HCT116 (cell line): ENCODE measurements at regions not wholly inside any gene's neighbourhood (a gene's known extent, or its start where the extent isn't known, plus 50 kb on each side); places are given as distances from the start of the nearest gene placed in this dataset.

Experiments used
- ATAC-seq: fragments of 200-7000 bp; cut with Tn5 transposase; 2 replicates; pipeline ENCODE4 v1.9.1; 2020; ENCODE audit warnings: mild to moderate bottlenecking, moderate library complexity
- BruUV-seq: library from RNA; stranded (reverse); fragments of 400-500 nt; replicated peaks from 2 replicates; lab custom pipeline; 2021; lab: Mats Ljungman, UMichigan
- CTCF ChIA-PET: fragments of 300-600 bp; sonication (Branson Sonifier 250); formaldehyde crosslinking; loops from one replicate; lab custom pipeline; 2021; ENCODE audit warnings: antibody characterized with exemption; lab: Charles Lee
- POLR2A ChIA-PET: fragments of 300-600, 350-600 bp; sonication (Branson Sonifier 250); formaldehyde crosslinking; loops from one replicate; lab custom pipeline; 2021; ENCODE audit warnings: antibody characterized with exemption; lab: Charles Lee
- RAD21 ChIA-PET, 2 experiments: fragments of 300-600 bp; sonication (Branson Sonifier 250); formaldehyde crosslinking; loops; one replicate each; lab custom pipeline; 2023; ENCODE audit warnings: low total read pairs in 2 of 2; ENCODE audit not compliant: uncharacterized antibody in 2 of 2, unreplicated experiment in 2 of 2, low non-redundant PET in 1 of 2; lab: Charles Lee
- DNase-seq: peaks from one replicate; pipeline ENCODE4 v3.0.0-alpha.2; 2010; ENCODE audit warnings: low read depth, low spot score
- H2AFZ ChIP-seq: fragments of 200-600 bp; shearing (Covaris generic), sonication (generic); 2 replicates; pipeline ENCODE4 v1.6.1; 2017; ENCODE audit warnings: low read depth, mixed run types, mixed read lengths, antibody characterized with exemption, low read length; ENCODE audit not compliant: poor library complexity, severe bottlenecking
- H3K27ac ChIP-seq: 2 replicates; pipeline ENCODE4 v1.5.1; 2012; ENCODE audit warnings: low read depth, low read length
- H3K27me3 ChIP-seq: fragments of 200-600 bp; sonication (generic); 2 replicates; pipeline ENCODE4 v1.6.1; 2016; ENCODE audit warnings: mixed run types, low read length, mixed read lengths; ENCODE audit not compliant: insufficient read depth
- H3K36me3 ChIP-seq, 2 experiments: fragments of 200-500 bp in 1 of 2; fragments of 200-600 bp in 1 of 2; sonication (Bioruptor generic) in 1 of 2; sonication (generic) in 1 of 2; 2 replicates each; pipeline versions ENCODE4 v1.5.1 to v1.6.1; 2014 to 2016; ENCODE audit warnings: low read length in 2 of 2, inconsistent platforms in 1 of 2, mixed read lengths in 1 of 2, mixed run types in 1 of 2; ENCODE audit not compliant: insufficient read depth in 2 of 2, control insufficient read depth in 1 of 2
- H3K4me1 ChIP-seq, 2 experiments: fragments of 200-600 bp in 1 of 2; sonication (generic) in 1 of 2; 2 replicates each; pipeline versions ENCODE4 v1.5.1 to v1.6.1; 2012 to 2017; ENCODE audit warnings: low read length in 2 of 2, inconsistent platforms in 1 of 2, mild to moderate bottlenecking in 1 of 2, mixed read lengths in 1 of 2, mixed run types in 1 of 2, moderate library complexity in 1 of 2; ENCODE audit not compliant: insufficient read depth in 2 of 2, control insufficient read depth in 1 of 2
- H3K4me2 ChIP-seq: fragments of 200-600 bp; sonication (generic); 2 replicates; pipeline ENCODE4 v1.6.1; 2017; ENCODE audit warnings: mixed run types, low read length, mixed read lengths
- H3K4me3 ChIP-seq, 2 experiments: fragments of 200-600 bp in 1 of 2; sonication (generic) in 1 of 2; replicated peaks in 1 of 2; 2 replicates each; pipeline ENCODE4 v1.5.1; 2011 to 2016; ENCODE audit warnings: low read length in 2 of 2, control low read depth in 1 of 2, low read depth in 1 of 2, mild to moderate bottlenecking in 1 of 2, mixed read lengths in 1 of 2, mixed run types in 1 of 2
- H3K79me2 ChIP-seq: fragments of 200-600 bp; sonication (generic); 2 replicates; pipeline ENCODE4 v1.6.1; 2017; ENCODE audit warnings: mild to moderate bottlenecking, mixed run types, low read length, moderate library complexity, mixed read lengths; ENCODE audit not compliant: insufficient read depth
- H3K9ac ChIP-seq: fragments of 200-600 bp; sonication (generic); 2 replicates; pipeline ENCODE4 v1.6.1; 2016; ENCODE audit warnings: low read length, mixed read lengths
- H3K9me2 ChIP-seq: fragments of 200-600 bp; sonication (generic), shearing (Covaris generic); 2 replicates; pipeline ENCODE4 v1.6.1; 2017; ENCODE audit warnings: mixed run types, mild to moderate bottlenecking, moderate library complexity; ENCODE audit not compliant: insufficient read depth
- H3K9me3 ChIP-seq, 2 experiments: fragments of 200-500 bp in 1 of 2; fragments of 200-600 bp in 1 of 2; sonication (Bioruptor generic) in 1 of 2; sonication (generic) in 1 of 2; 2 replicates each; pipeline ENCODE4 v1.6.1; 2014 to 2017; ENCODE audit warnings: low read length in 2 of 2, mixed read lengths in 2 of 2, inconsistent platforms in 1 of 2, low read depth in 1 of 2, mild to moderate bottlenecking in 1 of 2, mixed run types in 1 of 2, moderate library complexity in 1 of 2; ENCODE audit not compliant: control insufficient read depth in 1 of 2, insufficient read depth in 1 of 2
- H4K20me1 ChIP-seq: fragments of 200-600 bp; sonication (generic), shearing (Covaris generic); 2 replicates; pipeline ENCODE4 v1.6.1; 2017; ENCODE audit warnings: mixed run types, mild to moderate bottlenecking, moderate library complexity; ENCODE audit not compliant: insufficient read depth
- CBX3 ChIP-seq: IDR thresholded peaks from 2 replicates; pipeline ENCODE4 v1.6.1; 2012; ENCODE audit warnings: low read depth
- CEBPB ChIP-seq: IDR thresholded peaks from 2 replicates; pipeline ENCODE4 v1.6.1; 2012; ENCODE audit warnings: low read depth
- CTCF ChIP-seq, 3 experiments: fragments of 200-600 bp in 1 of 3; sonication (generic) in 1 of 3; IDR thresholded peaks in 2 of 3; conservative IDR thresholded peaks in 1 of 3; 2 replicates each; pipeline ENCODE4 v1.5.1; 2012 to 2017; ENCODE audit warnings: low read depth in 2 of 3, low read length in 2 of 3, antibody characterized with exemption in 1 of 3, borderline replicate concordance in 1 of 3, control low read depth in 1 of 3, mild to moderate bottlenecking in 1 of 3, mixed read lengths in 1 of 3, mixed run types in 1 of 3, moderate library complexity in 1 of 3; ENCODE audit not compliant: insufficient read depth in 1 of 3
- EGR1 ChIP-seq: IDR thresholded peaks from 2 replicates; pipeline ENCODE4 v1.6.1; 2012; ENCODE audit warnings: low read depth
- ELF1 ChIP-seq: IDR thresholded peaks from 2 replicates; pipeline ENCODE4 v1.6.1; 2012; ENCODE audit warnings: low read depth, borderline replicate concordance
- EZH2phosphoT487 ChIP-seq: fragments of 200-600 bp; IDR thresholded peaks from 2 replicates; pipeline ENCODE4 v1.6.1; 2018; ENCODE audit warnings: antibody characterized with exemption, borderline replicate concordance
- FOSL1 ChIP-seq: IDR thresholded peaks from 2 replicates; pipeline ENCODE4 v1.6.1; 2012; ENCODE audit warnings: low read depth
- JUND ChIP-seq: IDR thresholded peaks from 2 replicates; pipeline ENCODE4 v1.6.1; 2012
- MAX ChIP-seq: IDR thresholded peaks from 2 replicates; pipeline ENCODE4 v1.6.1; 2012
- POLR2AphosphoS5 ChIP-seq: IDR thresholded peaks from 2 replicates; pipeline ENCODE4 v1.6.1; 2011; ENCODE audit warnings: mild to moderate bottlenecking, low read depth, low read length, moderate library complexity
- RAD21 ChIP-seq: IDR thresholded peaks from 2 replicates; pipeline ENCODE4 v1.6.1; 2012; ENCODE audit warnings: low read depth, mild to moderate bottlenecking
- SP1 ChIP-seq: IDR thresholded peaks from 2 replicates; pipeline ENCODE4 v1.6.1; 2012; ENCODE audit warnings: low read depth
- SRF ChIP-seq: IDR thresholded peaks from 2 replicates; pipeline ENCODE4 v1.6.1; 2012; ENCODE audit warnings: low read depth
- ZBTB33 ChIP-seq: IDR thresholded peaks from 2 replicates; pipeline ENCODE4 v1.6.1; 2011; ENCODE audit warnings: mild to moderate bottlenecking, low read length, moderate library complexity; ENCODE audit not compliant: insufficient replicate concordance; ENCODE audit errors: extremely low read depth
- ZFX ChIP-seq: fragments of 450-650 bp; IDR thresholded peaks from 2 replicates; pipeline ENCODE4 v1.6.1; 2017
- ZNF274 ChIP-seq: fragments of 200-500 bp; sonication (Bioruptor generic); IDR thresholded peaks from 2 replicates; pipeline ENCODE4 v1.6.1; 2014; ENCODE audit warnings: mild to moderate bottlenecking, low read depth, low read length, inconsistent platforms
- intact Hi-C: fragments of 100-400 bp; cut with micrococcal nuclease; formaldehyde crosslinking; loops from 2 replicates; pipeline ENCODE4 v1.10.0; 2022

GRCh38 chr6:149153693-149154092 lies 163.8 kb upstream of the TAB2 start:
- POLR2A ChIA-PET = no interaction called here
- Histone ChIP-seq H3K27me3 (no peaks in the 10 kb centered on the region), H4K20me1 (no peaks in the 10 kb centered on the region), H3K9me3 (no peaks in the 10 kb centered on the region), H3K4me2 (no peak overlapping the region), H3K9ac (no peak overlapping the region), H3K9me2 (no peaks in the 10 kb centered on the region), H3K27ac (no peak overlapping the region), H2AFZ (no peak overlapping the region), H3K36me3 (no peaks in the 10 kb centered on the region), H3K4me3 (no peak overlapping the region), H3K4me1 (no peaks in the 10 kb centered on the region), H3K79me2 (no peaks in the 10 kb centered on the region)
- TF ChIP-seq FOSL1 = no peak
- TF ChIP-seq MAX = no peak
- no peak for TF ChIP-seq POLR2AphosphoS5
- TF ChIP-seq ELF1 = no peak
- no peak for TF ChIP-seq EGR1
- TF ChIP-seq CBX3 = no peak
- TF ChIP-seq ZFX = no peak
- TF ChIP-seq CEBPB = no peak
- no peak for TF ChIP-seq RAD21
- TF ChIP-seq SP1 = no peak
- no peak for TF ChIP-seq ZNF274
- BruUV-seq = no TSS peak
- intact Hi-C loops = no loop called here
- DNase-seq (no peak), ATAC-seq (no peak)
- RAD21 ChIA-PET = no interaction called here
- CTCF ChIA-PET = no interaction called here

- POLR2A ChIA-PET = no interaction called here
- Histone ChIP-seq H3K36me3 (no peaks in the 10 kb centered on the region), H3K9ac (no peak overlapping the region), H3K9me2 (no peaks in the 10 kb centered on the region)
- TF ChIP-seq ZNF274 (no peak), EGR1 (no peak), ELF1 (no peak), RAD21 (no peak), POLR2AphosphoS5 (no peak), SRF (no peak), ZFX (no peak), CBX3 (no peak), FOSL1 (no peak), CTCF (IDR thresholded peaks at IDR 0.05 in 2 of 3, conservative IDR thresholded peaks at IDR 0.05 in 1 of 3; ENCODE audit: borderline replicate concordance in 1 of 3, insufficient read depth in 1 of 3, low read depth in 2 of 3, low read length in 2 of 3) (no peak), ZBTB33 (no peak), MAX (no peak), EZH2phosphoT487 (no peak), CEBPB (no peak), JUND (no peak), SP1 (no peak)
- TF ChIP-seq, all 23 proteins: peak for 0
- Histone ChIP-seq H3K4me2 (no peak overlapping the region), H3K27me3 (no peaks in the 10 kb centered on the region), H2AFZ (no peak overlapping the region), H3K9me3 (no peaks in the 10 kb centered on the region), H3K27ac (no peak overlapping the region), H3K4me1 (no peaks in the 10 kb centered on the region), H3K4me3 (no peak overlapping the region), H4K20me1 (no peaks in the 10 kb centered on the region), H3K79me2 (no peaks in the 10 kb centered on the region)
- BruUV-seq = no TSS peak
- no peak for DNase-seq
- intact Hi-C loops = no loop called here
- ChIA-PET RAD21 (no interaction called here), CTCF (no interaction called here)
- no peak for ATAC-seq
Observed at GRCh38 chr6:149154261-149154821, 163.2 kb upstream of the TAB2 start.
